Body of pancreas (tissue), 4 donors: ENCODE measurements at regions not wholly inside any gene's neighbourhood (a gene's known extent, or its start where the extent isn't known, plus 50 kb on each side); places are given as distances from the start of the nearest gene placed in this dataset.

ENCODE experiments used
- ATAC-seq: fragments of 150-250 bp; one replicate; pipeline ENCODE4 v1.9.1; 2016
- DNase-seq, 4 donors: peaks; one replicate each; pipeline ENCODE4 v3.0.0-alpha.2; 2019
- H3K27ac ChIP-seq, 4 donors: fragments of 200-600 bp; sonication (generic); 1 replicate in 3 of 4; 2 replicates in 1 of 4; pipeline versions ENCODE4 v1.5.1 to v1.6.1; 2016 to 2019; ENCODE audit warnings: mild to moderate bottlenecking in 1 of 4, mixed read lengths in 1 of 4, moderate library complexity in 1 of 4
- H3K27me3 ChIP-seq, 2 donors: fragments of 200-600 bp; sonication (generic); one replicate each; pipeline ENCODE4 v1.6.0; 2016; ENCODE audit warnings: mild to moderate bottlenecking in 1 of 2
- H3K36me3 ChIP-seq, 2 donors: fragments of 200-600 bp; sonication (generic); replicated peaks in 1 of 2; 2 replicates each; pipeline ENCODE4 v1.5.1; 2016; ENCODE audit warnings: low read depth in 2 of 2; ENCODE audit not compliant: insufficient read depth in 1 of 2
- H3K4me1 ChIP-seq: fragments of 200-600 bp; sonication (generic); one replicate; pipeline ENCODE4 v1.6.0; 2016
- H3K4me3 ChIP-seq, 2 donors: fragments of 200-600 bp; sonication (generic); 1 replicate in 1 of 2; 2 replicates in 1 of 2; pipeline ENCODE4 v1.5.1; 2016 to 2019
- H3K9me3 ChIP-seq, 3 donors: fragments of 200-600 bp; sonication (generic); 1 replicate in 2 of 3; 2 replicates in 1 of 3; pipeline ENCODE4 v1.5.1; 2016
- POLR2A ChIP-seq, 3 donors: fragments of 450-650 bp; IDR thresholded peaks; one replicate each; pipeline ENCODE4 v1.6.1; 2016; ENCODE audit warnings: antibody characterized with exemption in 3 of 3, mild to moderate bottlenecking in 2 of 3
- WGBS, 2 donors: methylation state at CpG; one replicate each; pipeline ENCODE4 v1.1.5; 2017; 5-methylcytosine and 5-hydroxymethylcytosine counted together
- intact Hi-C: fragments of 100-400 bp; cut with DNase I; formaldehyde crosslinking; loops from one replicate; pipeline ENCODE4 v1.15.1; 2023
- TF ChIP-seq, protein P1 (sequence below), 7 experiments: fragments of 450-650 bp in 4 of 7; fragments of 200-600 bp in 3 of 7; sonication (generic) in 3 of 7; IDR thresholded peaks; one replicate each; pipeline ENCODE4 v1.5.1; 2016 to 2019; ENCODE audit warnings: antibody characterized with exemption in 7 of 7

DNA sequence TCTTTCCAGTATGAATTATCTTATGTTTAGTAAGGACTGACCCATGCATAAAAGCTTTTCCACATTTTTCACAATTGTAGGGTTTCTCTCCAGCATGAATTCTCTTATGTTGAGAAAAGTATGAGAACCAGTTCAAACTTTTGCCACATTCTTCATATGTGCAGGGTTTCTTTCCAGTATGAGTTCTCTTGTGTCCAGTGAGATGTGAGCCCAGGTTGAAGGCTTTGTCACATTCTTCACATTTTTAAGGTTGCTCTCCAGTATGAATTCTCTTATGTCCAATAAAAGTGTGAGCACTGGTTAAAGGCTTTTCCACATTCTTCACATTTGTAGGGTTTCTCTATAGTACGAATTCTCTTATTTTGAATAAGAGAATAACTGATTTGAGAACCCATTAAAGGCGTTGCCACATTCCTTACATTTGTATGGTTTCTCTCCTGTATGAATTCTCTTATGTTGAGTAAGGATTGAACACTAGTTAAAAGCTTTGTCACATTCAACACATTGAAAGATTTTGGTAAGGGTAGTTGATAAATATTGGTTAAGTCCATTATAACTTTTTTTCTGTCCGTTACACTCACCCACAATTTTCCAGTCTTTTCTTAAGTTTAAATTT is 911.0 kb upstream of the ZNF722 start:
- intact Hi-C loops = no loop called here
- no peak for ATAC-seq
- DNase-seq = no peak
- H3K9me3 ChIP-seq = peaks cover 0 to 19% (median 4%) of the 10 kb centered on the region in 3 donors
- 40 to 42% methylated on average over 3 of the region's 3 CpGs for WGBS, 2 donors
- H3K4me3 ChIP-seq = no peak overlapping the region
- H3K36me3 ChIP-seq = no peaks in the 10 kb centered on the region
- TF ChIP-seq POLR2A (IDR thresholded peaks at IDR 0.05) = no peak
- TF ChIP-seq, protein P1, sequence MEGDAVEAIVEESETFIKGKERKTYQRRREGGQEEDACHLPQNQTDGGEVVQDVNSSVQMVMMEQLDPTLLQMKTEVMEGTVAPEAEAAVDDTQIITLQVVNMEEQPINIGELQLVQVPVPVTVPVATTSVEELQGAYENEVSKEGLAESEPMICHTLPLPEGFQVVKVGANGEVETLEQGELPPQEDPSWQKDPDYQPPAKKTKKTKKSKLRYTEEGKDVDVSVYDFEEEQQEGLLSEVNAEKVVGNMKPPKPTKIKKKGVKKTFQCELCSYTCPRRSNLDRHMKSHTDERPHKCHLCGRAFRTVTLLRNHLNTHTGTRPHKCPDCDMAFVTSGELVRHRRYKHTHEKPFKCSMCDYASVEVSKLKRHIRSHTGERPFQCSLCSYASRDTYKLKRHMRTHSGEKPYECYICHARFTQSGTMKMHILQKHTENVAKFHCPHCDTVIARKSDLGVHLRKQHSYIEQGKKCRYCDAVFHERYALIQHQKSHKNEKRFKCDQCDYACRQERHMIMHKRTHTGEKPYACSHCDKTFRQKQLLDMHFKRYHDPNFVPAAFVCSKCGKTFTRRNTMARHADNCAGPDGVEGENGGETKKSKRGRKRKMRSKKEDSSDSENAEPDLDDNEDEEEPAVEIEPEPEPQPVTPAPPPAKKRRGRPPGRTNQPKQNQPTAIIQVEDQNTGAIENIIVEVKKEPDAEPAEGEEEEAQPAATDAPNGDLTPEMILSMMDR (IDR thresholded peaks at IDR 0.05) = no peak
- H3K27ac ChIP-seq = no peak overlapping the region
- H3K4me1 ChIP-seq = no peaks in the 10 kb centered on the region
- no peaks in the 10 kb centered on the region for H3K27me3 ChIP-seq

DNA sequence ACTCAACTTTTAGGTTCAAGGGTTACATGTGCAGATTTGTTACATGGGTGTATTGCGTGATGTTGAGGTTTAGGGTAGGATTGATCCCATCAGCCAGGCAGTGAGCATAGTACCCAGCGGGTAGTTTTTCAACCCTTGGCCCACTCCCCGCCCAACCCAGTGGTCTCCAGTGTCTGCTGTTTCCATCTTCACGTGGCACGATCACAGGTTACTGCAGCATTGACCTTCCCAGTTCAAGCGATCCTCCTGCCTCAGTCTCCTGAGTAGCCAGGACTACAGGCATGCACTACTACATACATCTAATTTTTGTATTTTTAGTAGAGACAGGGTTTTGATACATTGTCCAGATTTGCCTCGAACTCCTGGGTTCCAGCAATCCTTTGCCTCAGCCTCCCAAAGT is 905.7 kb upstream of the ZNF722 start:
- peaks cover 0 to 8% (median 0%) of the 10 kb centered on the region in 3 donors for H3K9me3 ChIP-seq
- no peak for DNase-seq

DNA sequence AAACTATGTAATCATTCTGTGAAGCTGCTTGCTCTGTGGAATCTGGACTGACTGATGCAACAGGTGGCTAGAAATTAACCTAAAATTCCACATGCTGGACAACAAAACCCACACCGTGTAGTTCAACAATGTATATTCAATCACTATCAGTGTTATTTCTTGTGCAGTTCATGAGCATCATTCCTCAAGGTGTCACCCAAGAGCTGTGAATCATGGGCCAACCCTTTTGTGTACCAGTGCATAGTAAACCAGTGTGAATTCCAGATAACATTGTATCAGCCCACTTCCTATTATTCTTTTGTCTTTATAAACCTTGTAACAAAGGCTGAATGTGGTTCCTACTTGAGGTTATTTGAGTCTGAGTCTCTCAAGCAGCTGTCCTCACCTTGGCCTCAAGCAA is 905.2 kb upstream of the ZNF722 start:
- no peak overlapping the region for H3K27ac ChIP-seq
- 42 to 47% methylated on average over 1 of the region's 1 CpG for WGBS, 2 donors
- no peak for ATAC-seq
- no peak overlapping the region for H3K4me3 ChIP-seq
- no peaks in the 10 kb centered on the region for H3K4me1 ChIP-seq
- peaks cover 0 to 4% (median 0%) of the 10 kb centered on the region in 3 donors for H3K9me3 ChIP-seq
- no peak for DNase-seq
- H3K36me3 ChIP-seq = no peaks in the 10 kb centered on the region
- no peaks in the 10 kb centered on the region for H3K27me3 ChIP-seq
- TF ChIP-seq POLR2A (IDR thresholded peaks at IDR 0.05) = no peak
- TF ChIP-seq, protein P1 (IDR thresholded peaks at IDR 0.05) = no peak
- intact Hi-C loops = no loop called here

More for the DNA sequence above, 905.7 kb upstream of the ZNF722 start:
- no peaks in the 10 kb centered on the region for H3K4me1 ChIP-seq
- no peak for ATAC-seq
- no peak overlapping the region for H3K27ac ChIP-seq
- no peak overlapping the region for H3K4me3 ChIP-seq
- WGBS, 2 donors = 53 to 54% methylated on average over 7 of the region's 7 CpGs
- TF ChIP-seq, protein P1 (IDR thresholded peaks at IDR 0.05) = no peak
- no peak for TF ChIP-seq POLR2A (IDR thresholded peaks at IDR 0.05)
- intact Hi-C loops = no loop called here
- no peaks in the 10 kb centered on the region for H3K36me3 ChIP-seq
- no peaks in the 10 kb centered on the region for H3K27me3 ChIP-seq

DNA sequence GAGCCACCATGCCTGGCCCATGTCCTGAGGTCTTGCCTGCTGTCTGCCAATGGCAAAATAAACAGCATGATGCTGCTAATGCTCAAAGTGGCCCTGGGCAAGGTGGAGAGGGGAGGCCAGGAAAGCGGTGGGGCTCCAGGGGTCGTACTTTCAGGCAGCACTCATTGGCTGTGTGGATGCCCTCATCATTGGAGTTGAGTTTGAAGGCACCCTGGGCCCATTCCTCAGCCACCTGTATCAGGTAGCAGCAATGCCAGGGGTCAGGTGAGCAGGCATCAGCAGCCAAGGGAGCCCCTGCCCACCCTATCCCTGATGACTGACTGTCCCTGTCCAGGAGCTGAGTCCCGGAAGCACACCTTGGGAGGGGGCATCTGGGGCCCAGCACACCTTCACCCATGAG is 902.5 kb upstream of the ZNF722 start:
- no peak overlapping the region for H3K4me3 ChIP-seq
- WGBS, 2 donors = 52 to 72% methylated on average over 3 of the region's 3 CpGs
- DNase-seq (no peak), ATAC-seq (no peak)
- TF ChIP-seq POLR2A (IDR thresholded peaks at IDR 0.05) = no peak
- TF ChIP-seq, protein P1 (IDR thresholded peaks at IDR 0.05) = no peak
- no peaks in the 10 kb centered on the region for H3K4me1 ChIP-seq
- H3K36me3 ChIP-seq = no peaks in the 10 kb centered on the region
- intact Hi-C loops = no loop called here
- H3K27ac ChIP-seq = no peak overlapping the region
- H3K27me3 ChIP-seq = no peaks in the 10 kb centered on the region
- H3K9me3 ChIP-seq = no peaks in the 10 kb centered on the region

DNA sequence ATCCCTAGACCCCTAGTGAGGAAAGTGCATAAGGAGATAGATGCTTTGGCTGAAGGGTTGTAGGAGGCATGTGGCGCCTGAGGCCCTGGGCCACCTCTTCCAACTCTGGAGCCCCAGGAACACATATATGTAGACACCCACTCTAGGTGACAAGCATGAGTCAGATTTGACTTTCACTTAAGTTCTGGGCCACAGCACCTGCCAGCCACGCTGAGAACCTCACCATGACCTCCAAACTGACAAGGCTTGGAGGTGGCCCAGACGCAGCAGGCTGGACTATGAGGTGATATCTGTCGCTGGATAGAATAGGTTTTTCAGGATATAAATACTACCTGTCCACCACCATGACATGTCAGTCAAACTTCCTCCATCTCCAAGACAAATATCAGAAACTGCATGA is 894.0 kb upstream of the ZNF722 start:
- Histone ChIP-seq H3K27ac (no peak overlapping the region), H3K27me3 (no peaks in the 10 kb centered on the region), H3K36me3 (no peaks in the 10 kb centered on the region), H3K4me3 (no peak overlapping the region), H3K9me3 (peaks cover 0 to 7% (median 0%) of the 10 kb centered on the region in 3 donors), H3K4me1 (no peaks in the 10 kb centered on the region)
- 47 to 51% methylated on average over 4 of the region's 4 CpGs for WGBS, 2 donors
- intact Hi-C loops = no loop called here
- TF ChIP-seq, protein P1 (IDR thresholded peaks at IDR 0.05) = no peak
- DNase-seq (no peak), ATAC-seq (no peak)
